SK-N-SH (cell line): ENCODE measurements at regions not wholly inside any gene's neighbourhood (a gene's known extent, or its start where the extent isn't known, plus 50 kb on each side); places are given as distances from the start of the nearest gene placed in this dataset.

Source experiments
- CTCF ChIA-PET: fragments of 300-600, 350-600 bp; formaldehyde crosslinking; extraction: SDS; loops from one replicate; lab custom pipeline; 2021; lab: Yijun Ruan, JAX
- POLR2A ChIA-PET: fragments of 350-600 bp; sonication (Branson Sonifier 250); formaldehyde crosslinking; extraction: SDS; loops from one replicate; lab custom pipeline; 2020; ENCODE audit warnings: antibody characterized with exemption, inconsistent platforms; lab: Yijun Ruan, JAX
- DNase-seq: peaks from one replicate; pipeline ENCODE4 v3.0.0; 2012
- H2AFZ ChIP-seq: fragments of 200-600 bp; sonication (generic); 2 replicates; pipeline ENCODE4 v1.8.1; 2016; ENCODE audit warnings: antibody characterized with exemption, mild to moderate bottlenecking, low read depth
- H3F3A ChIP-seq: fragments of 200-600 bp; sonication (generic); replicated peaks from 2 replicates; pipeline ENCODE3; 2016; ENCODE audit warnings: antibody characterized with exemption, mild to moderate bottlenecking; ENCODE audit not compliant: insufficient read depth
- H3K27ac ChIP-seq, 2 experiments: fragments of 200-500 bp in 1 of 2; fragments of 200-600 bp in 1 of 2; sonication (Bioruptor generic) in 1 of 2; sonication (generic), shearing (Covaris generic) in 1 of 2; 2 replicates each; pipeline versions ENCODE4 v1.5.1 to v1.6.1; 2014 to 2016; ENCODE audit warnings: low read depth in 2 of 2, inconsistent platforms in 1 of 2, low read length in 1 of 2, mild to moderate bottlenecking in 1 of 2, mixed read lengths in 1 of 2
- H3K27me3 ChIP-seq: fragments of 200-600 bp; sonication (generic), shearing (Covaris generic); 2 replicates; pipeline ENCODE4 v1.6.1; 2016; ENCODE audit warnings: mixed run types; ENCODE audit not compliant: insufficient read depth
- H3K36me3 ChIP-seq, 2 experiments: fragments of 200-500 bp in 1 of 2; fragments of 200-600 bp in 1 of 2; sonication (Bioruptor generic) in 1 of 2; sonication (generic) in 1 of 2; replicated peaks in 1 of 2; 2 replicates each; pipeline versions ENCODE3 to v1.5.1; 2014 to 2016; ENCODE audit warnings: low read length in 1 of 2, mild to moderate bottlenecking in 1 of 2; ENCODE audit not compliant: insufficient read depth in 2 of 2, control insufficient read depth in 1 of 2
- H3K4me1 ChIP-seq, 2 experiments: fragments of 200-500 bp in 1 of 2; fragments of 200-600 bp in 1 of 2; sonication (Bioruptor generic) in 1 of 2; sonication (generic), shearing (Covaris generic) in 1 of 2; 2 replicates each; pipeline versions ENCODE4 v1.5.1 to v1.6.1; 2014 to 2016; ENCODE audit warnings: low read depth in 1 of 2, low read length in 1 of 2, mixed run types in 1 of 2; ENCODE audit not compliant: insufficient read depth in 2 of 2, control insufficient read depth in 1 of 2
- H3K4me2 ChIP-seq: fragments of 200-600 bp; sonication (generic), shearing (Covaris generic); 2 replicates; pipeline ENCODE4 v1.6.1; 2017; ENCODE audit warnings: mixed run types
- H3K4me3 ChIP-seq, 2 experiments: fragments of 200-500 bp in 1 of 2; fragments of 200-600 bp in 1 of 2; sonication (Bioruptor generic) in 1 of 2; sonication (generic), shearing (Covaris generic) in 1 of 2; 2 replicates each; pipeline versions ENCODE4 v1.5.1 to v1.8.1; 2014 to 2016; ENCODE audit warnings: low read depth in 2 of 2, inconsistent platforms in 1 of 2, low read length in 1 of 2, mild to moderate bottlenecking in 1 of 2, mixed read lengths in 1 of 2, moderate library complexity in 1 of 2
- H3K79me2 ChIP-seq: fragments of 200-600 bp; sonication (generic); 2 replicates; pipeline ENCODE4 v1.8.1; 2017; ENCODE audit warnings: mild to moderate bottlenecking; ENCODE audit not compliant: insufficient read depth
- H3K9ac ChIP-seq: fragments of 200-600 bp; sonication (generic); 2 replicates; pipeline ENCODE4 v1.6.1; 2017; ENCODE audit warnings: mixed run types
- H3K9me2 ChIP-seq: fragments of 200-600 bp; sonication (generic); 2 replicates; pipeline ENCODE4 v1.6.1; 2017; ENCODE audit warnings: mixed run types
- H3K9me3 ChIP-seq: fragments of 200-600 bp; sonication (generic); 2 replicates; pipeline ENCODE4 v1.6.1; 2017; ENCODE audit warnings: mixed run types, mild to moderate bottlenecking, moderate library complexity
- H4K20me1 ChIP-seq: fragments of 200-600 bp; sonication (generic); 2 replicates; pipeline ENCODE4 v1.6.1; 2017; ENCODE audit warnings: mild to moderate bottlenecking, mixed run types; ENCODE audit not compliant: insufficient read depth
- FOSL2 ChIP-seq: IDR thresholded peaks from 2 replicates; pipeline ENCODE4 v1.4.0; 2012; ENCODE audit warnings: low read depth, mild to moderate bottlenecking, moderate library complexity, borderline replicate concordance
- FOXJ3 ChIP-seq: sonication (generic); formaldehyde crosslinking; IDR thresholded peaks from 2 replicates; pipeline ENCODE4 v1.5.1; 2020; ENCODE audit warnings: mild to moderate bottlenecking, missing genetic modification reagents
- MAX ChIP-seq: IDR thresholded peaks from 2 replicates; pipeline ENCODE4 v1.4.0; 2012; ENCODE audit warnings: low read depth
- MEF2A ChIP-seq: IDR thresholded peaks from 2 replicates; pipeline ENCODE4 v1.4.0; 2012; ENCODE audit warnings: low read depth, borderline replicate concordance
- NRF1 ChIP-seq: IDR thresholded peaks from 2 replicates; pipeline ENCODE4 v1.6.1; 2012; ENCODE audit warnings: low read depth, mild to moderate bottlenecking, low read length
- POLR2AphosphoS5 ChIP-seq: IDR thresholded peaks from 2 replicates; pipeline ENCODE4 v1.6.1; 2012; ENCODE audit warnings: low read depth, low read length
- RAD21 ChIP-seq: IDR thresholded peaks from 2 replicates; pipeline ENCODE4 v1.6.1; 2012; ENCODE audit warnings: mild to moderate bottlenecking, low read length
- RCOR1 ChIP-seq: fragments of 150-350 bp; IDR thresholded peaks from 2 replicates; pipeline ENCODE4 v1.6.1; 2017; ENCODE audit warnings: antibody characterized with exemption, low read length
- RFX5 ChIP-seq: IDR thresholded peaks from 2 replicates; pipeline ENCODE4 v1.6.1; 2012; ENCODE audit warnings: mild to moderate bottlenecking, improper control_type of control experiment, low read length
- RXRA ChIP-seq: IDR thresholded peaks from 2 replicates; pipeline ENCODE4 v1.4.0; 2012; ENCODE audit warnings: low read depth, mild to moderate bottlenecking, borderline replicate concordance
- SMC3 ChIP-seq: IDR thresholded peaks from 2 replicates; pipeline ENCODE4 v1.6.1; 2012; ENCODE audit warnings: low read depth, low read length, improper control_type of control experiment
- TEAD4 ChIP-seq: IDR thresholded peaks from 2 replicates; pipeline ENCODE4 v1.4.0; 2012; ENCODE audit warnings: mild to moderate bottlenecking, borderline replicate concordance; ENCODE audit not compliant: insufficient read depth
- USF1 ChIP-seq: IDR thresholded peaks from 2 replicates; pipeline ENCODE4 v1.4.0; 2012; ENCODE audit warnings: low read depth, borderline replicate concordance
- USF2 ChIP-seq: fragments of 150-350 bp; IDR thresholded peaks from 2 replicates; pipeline ENCODE4 v1.6.1; 2017; ENCODE audit warnings: antibody characterized with exemption, low read length, low read depth, borderline replicate concordance
- YY1 ChIP-seq: IDR thresholded peaks from 2 replicates; pipeline ENCODE4 v1.4.0; 2012; ENCODE audit warnings: low read depth, mild to moderate bottlenecking
- ZBTB33 ChIP-seq: IDR thresholded peaks from 2 replicates; pipeline ENCODE4 v1.4.0; 2012; ENCODE audit warnings: low read depth, borderline replicate concordance
- WGBS: methylation state at CpG from one replicate; pipeline ENCODE4 v1.1.6; 2017; ENCODE audit warnings: low lambda C conversion rate; 5-methylcytosine and 5-hydroxymethylcytosine counted together

GRCh38 chr10:31753681-31754080, 174.9 kb downstream of the ARHGAP12 start (continued):
- no peak for TF ChIP-seq POLR2AphosphoS5

- Histone ChIP-seq H3K27ac (no peak overlapping the region), H3K9me2 (no peaks in the 10 kb centered on the region), H3K9ac (no peak overlapping the region), H3F3A (no peaks in the 10 kb centered on the region), H3K4me3 (no peak overlapping the region), H3K4me1 (peaks cover 15 to 33% of the 10 kb centered on the region in 2 experiments; a peak in 3 of 4 replicates), H3K79me2 (no peaks in the 10 kb centered on the region), H4K20me1 (no peaks in the 10 kb centered on the region), H3K9me3 (no peaks in the 10 kb centered on the region), H3K27me3 (no peaks in the 10 kb centered on the region), H3K4me2 (no peak overlapping the region), H2AFZ (no peak overlapping the region), H3K36me3 (no peaks in the 10 kb centered on the region)
- ChIA-PET CTCF (interaction anchor here (1.5 kb wide), 1 partner anchor 18 kb away, joined by 4 read pairs; no protein-coding TSS in a partner anchor), POLR2A (no interaction called here)
- 89% methylated on average over 1 of the region's 1 CpG for WGBS
- TF ChIP-seq RXRA (no peak), USF2 (no peak), SMC3 (no peak), MAX (no peak), NRF1 (no peak), FOXJ3 (no peak), FOSL2 (no peak), RAD21 (no peak), USF1 (no peak), RCOR1 (no peak), POLR2AphosphoS5 (no peak), YY1 (no peak), TEAD4 (no peak), RFX5 (no peak), ZBTB33 (no peak), MEF2A (no peak)
- no peak for DNase-seq
These were observed 176.5 kb downstream of the ARHGAP12 start for GRCh38 chr10:31752170-31752569.
